HL-60 (cell line): ENCODE measurements at regions not wholly inside any gene's neighbourhood (a gene's known extent, or its start where the extent isn't known, plus 50 kb on each side); places are given as distances from the start of the nearest gene placed in this dataset.

Experiments used
- DNase-seq, 2 experiments: peaks; one replicate each; pipeline ENCODE4 v3.0.0-alpha.2; 2010 to 2020; ENCODE audit warnings: low read depth in 1 of 2, low spot score in 1 of 2
- H3K27ac ChIP-seq: fragments of 250-450 bp; sonication (Bioruptor Pico); replicated peaks from 2 replicates; pipeline ENCODE4 v1.5.1; 2020; ENCODE audit warnings: mild to moderate bottlenecking, moderate library complexity
- H3K27me3 ChIP-seq: fragments of 250-450 bp; sonication (Bioruptor Pico); 2 replicates; pipeline ENCODE4 v1.5.1; 2021; ENCODE audit warnings: mild to moderate bottlenecking, moderate library complexity; ENCODE audit not compliant: insufficient read depth, poor library complexity, severe bottlenecking
- H3K4me3 ChIP-seq: replicated peaks from 2 replicates; pipeline ENCODE4 v1.5.1; 2011; ENCODE audit warnings: mild to moderate bottlenecking, control low read depth, low read length; ENCODE audit not compliant: insufficient read depth
- GABPA ChIP-seq: IDR thresholded peaks from 2 replicates; pipeline ENCODE4 v1.6.1; 2012; ENCODE audit warnings: low read depth
- POLR2AphosphoS5 ChIP-seq: IDR thresholded peaks from 2 replicates; pipeline ENCODE4 v1.6.1; 2012; ENCODE audit warnings: low read depth
- REST ChIP-seq: IDR thresholded peaks from 2 replicates; pipeline ENCODE4 v1.6.1; 2012; ENCODE audit warnings: low read depth; ENCODE audit not compliant: insufficient replicate concordance
- SPI1 ChIP-seq: IDR thresholded peaks from 2 replicates; pipeline ENCODE4 v1.6.1; 2012; ENCODE audit warnings: low read depth, mild to moderate bottlenecking, borderline replicate concordance
- TF ChIP-seq, protein P1 (sequence below): IDR thresholded peaks from one replicate; pipeline ENCODE4 v1.5.1; 2011; ENCODE audit warnings: low read length, control low read depth, inconsistent platforms; ENCODE audit not compliant: insufficient read depth

DNA sequence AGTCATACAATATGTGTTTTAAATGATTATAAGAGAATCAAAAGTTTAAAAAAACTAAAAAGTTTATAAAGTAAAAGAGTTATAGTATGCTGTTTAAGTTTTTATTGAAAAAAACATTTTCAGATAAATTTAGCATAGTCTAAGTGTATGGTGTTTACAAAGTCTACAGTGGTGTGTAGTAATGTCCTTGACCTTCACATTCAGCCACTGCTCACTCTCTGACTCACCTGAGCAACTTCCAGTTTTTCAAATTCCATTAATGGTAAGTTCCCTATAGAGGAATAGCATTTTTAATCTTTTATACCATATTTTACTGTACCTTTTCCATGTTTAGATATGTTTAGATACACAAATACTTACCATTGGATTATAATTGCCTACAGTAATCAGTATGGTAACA is 842.4 kb upstream of the KLHL1 start:
- Histone ChIP-seq H3K27me3 (no peaks in the 10 kb centered on the region), H3K4me3 (no peak overlapping the region), H3K27ac (no peak overlapping the region)
- TF ChIP-seq POLR2AphosphoS5 (no peak), GABPA (no peak)
- DNase-seq = no peak

GRCh38 chr13:70945506-70945905 is 837.3 kb upstream of the KLHL1 start:
- TF ChIP-seq, protein P1, sequence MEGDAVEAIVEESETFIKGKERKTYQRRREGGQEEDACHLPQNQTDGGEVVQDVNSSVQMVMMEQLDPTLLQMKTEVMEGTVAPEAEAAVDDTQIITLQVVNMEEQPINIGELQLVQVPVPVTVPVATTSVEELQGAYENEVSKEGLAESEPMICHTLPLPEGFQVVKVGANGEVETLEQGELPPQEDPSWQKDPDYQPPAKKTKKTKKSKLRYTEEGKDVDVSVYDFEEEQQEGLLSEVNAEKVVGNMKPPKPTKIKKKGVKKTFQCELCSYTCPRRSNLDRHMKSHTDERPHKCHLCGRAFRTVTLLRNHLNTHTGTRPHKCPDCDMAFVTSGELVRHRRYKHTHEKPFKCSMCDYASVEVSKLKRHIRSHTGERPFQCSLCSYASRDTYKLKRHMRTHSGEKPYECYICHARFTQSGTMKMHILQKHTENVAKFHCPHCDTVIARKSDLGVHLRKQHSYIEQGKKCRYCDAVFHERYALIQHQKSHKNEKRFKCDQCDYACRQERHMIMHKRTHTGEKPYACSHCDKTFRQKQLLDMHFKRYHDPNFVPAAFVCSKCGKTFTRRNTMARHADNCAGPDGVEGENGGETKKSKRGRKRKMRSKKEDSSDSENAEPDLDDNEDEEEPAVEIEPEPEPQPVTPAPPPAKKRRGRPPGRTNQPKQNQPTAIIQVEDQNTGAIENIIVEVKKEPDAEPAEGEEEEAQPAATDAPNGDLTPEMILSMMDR = no peak
- TF ChIP-seq SPI1 = no peak
- no peak for TF ChIP-seq POLR2AphosphoS5
- no peak for TF ChIP-seq REST
- TF ChIP-seq GABPA = no peak
- Histone ChIP-seq H3K27ac (no peak overlapping the region), H3K27me3 (no peaks in the 10 kb centered on the region), H3K4me3 (no peak overlapping the region)
- DNase-seq = no peak

DNA sequence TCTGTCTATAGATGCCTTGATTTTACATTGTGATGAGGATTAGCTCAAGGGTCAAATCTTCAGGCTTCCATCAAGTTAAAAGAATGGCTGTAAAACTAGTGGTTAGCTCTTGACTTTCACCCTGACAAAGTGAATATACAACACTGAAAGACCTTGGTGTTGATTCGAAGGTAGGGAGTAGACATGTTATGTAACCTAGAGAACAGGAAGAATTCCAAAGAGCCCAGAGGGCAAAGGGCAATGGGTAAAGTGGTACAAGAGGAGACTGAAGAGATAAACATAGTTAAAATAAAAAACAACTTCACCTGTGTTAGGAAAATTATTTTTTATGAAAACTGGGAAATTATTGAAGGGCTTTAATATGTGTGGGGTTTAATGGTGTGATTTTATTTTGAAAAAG is 833.2 kb upstream of the KLHL1 start:
- Histone ChIP-seq H3K27me3 (no peaks in the 10 kb centered on the region), H3K4me3 (no peak overlapping the region), H3K27ac (no peak overlapping the region)
- TF ChIP-seq, protein P1 = no peak
- TF ChIP-seq POLR2AphosphoS5 (no peak), SPI1 (no peak), REST (no peak), GABPA (no peak)
- DNase-seq = no peak

GRCh38 chr13:70938462-70938861 is 830.2 kb upstream of the KLHL1 start:
- H3K4me3 ChIP-seq = no peak overlapping the region
- no peak for DNase-seq
- no peak overlapping the region for H3K27ac ChIP-seq
- TF ChIP-seq POLR2AphosphoS5 (no peak), REST (no peak), GABPA (no peak), SPI1 (no peak)
- TF ChIP-seq, protein P1 = no peak
- H3K27me3 ChIP-seq = no peaks in the 10 kb centered on the region
